ENCODE measurements at regions not wholly inside any gene's neighbourhood (a gene's known extent, or its start where the extent isn't known, plus 50 kb on each side); places are given as distances from the start of the nearest gene placed in this dataset.

DNA sequence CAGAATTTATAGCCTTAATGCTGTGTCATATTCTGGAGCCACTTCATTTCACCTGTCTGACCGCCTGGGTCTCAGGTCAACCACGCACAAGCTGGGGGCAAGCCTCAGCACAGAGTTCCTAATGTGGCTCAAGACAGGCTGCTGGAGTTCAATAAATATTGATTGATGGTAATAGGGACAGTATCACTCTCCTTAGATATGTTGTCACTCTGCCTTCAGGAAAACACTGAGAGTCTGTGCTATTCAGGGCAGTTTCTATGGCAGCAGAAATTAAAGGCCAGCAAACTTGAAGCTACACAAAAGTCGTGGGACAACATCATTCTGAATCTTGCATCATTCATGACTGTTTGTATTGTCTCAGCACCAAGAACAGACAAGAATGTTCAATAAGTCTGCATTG, 696.1 kb downstream of the METTL4 start:
- TF ChIP-seq, protein P1, sequence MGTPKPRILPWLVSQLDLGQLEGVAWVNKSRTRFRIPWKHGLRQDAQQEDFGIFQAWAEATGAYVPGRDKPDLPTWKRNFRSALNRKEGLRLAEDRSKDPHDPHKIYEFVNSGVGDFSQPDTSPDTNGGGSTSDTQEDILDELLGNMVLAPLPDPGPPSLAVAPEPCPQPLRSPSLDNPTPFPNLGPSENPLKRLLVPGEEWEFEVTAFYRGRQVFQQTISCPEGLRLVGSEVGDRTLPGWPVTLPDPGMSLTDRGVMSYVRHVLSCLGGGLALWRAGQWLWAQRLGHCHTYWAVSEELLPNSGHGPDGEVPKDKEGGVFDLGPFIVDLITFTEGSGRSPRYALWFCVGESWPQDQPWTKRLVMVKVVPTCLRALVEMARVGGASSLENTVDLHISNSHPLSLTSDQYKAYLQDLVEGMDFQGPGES (IDR thresholded peaks at IDR 0.05; ENCODE audit: low read depth, low read length), result no peak
- TF ChIP-seq POLR2AphosphoS5 (IDR thresholded peaks at IDR 0.05; ENCODE audit: low read depth, low read length), result no peak
- no peak for TF ChIP-seq CTCF (IDR thresholded peaks at IDR 0.05)
- TF ChIP-seq RCOR1 (IDR thresholded peaks at IDR 0.05; ENCODE audit: low read length), result no peak
- TF ChIP-seq YY1 (IDR thresholded peaks at IDR 0.05; ENCODE audit: low read depth), result no peak
- TF ChIP-seq, protein P2, sequence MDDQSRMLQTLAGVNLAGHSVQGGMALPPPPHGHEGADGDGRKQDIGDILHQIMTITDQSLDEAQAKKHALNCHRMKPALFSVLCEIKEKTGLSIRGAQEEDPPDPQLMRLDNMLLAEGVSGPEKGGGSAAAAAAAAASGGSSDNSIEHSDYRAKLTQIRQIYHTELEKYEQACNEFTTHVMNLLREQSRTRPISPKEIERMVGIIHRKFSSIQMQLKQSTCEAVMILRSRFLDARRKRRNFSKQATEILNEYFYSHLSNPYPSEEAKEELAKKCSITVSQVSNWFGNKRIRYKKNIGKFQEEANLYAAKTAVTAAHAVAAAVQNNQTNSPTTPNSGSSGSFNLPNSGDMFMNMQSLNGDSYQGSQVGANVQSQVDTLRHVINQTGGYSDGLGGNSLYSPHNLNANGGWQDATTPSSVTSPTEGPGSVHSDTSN (IDR thresholded peaks at IDR 0.05), result no peak
- no peak for TF ChIP-seq GATA2 (CRISPR knock-in tag; IDR thresholded peaks at IDR 0.05)
- no peak for TF ChIP-seq EZH2phosphoT487 (IDR thresholded peaks at IDR 0.05; ENCODE audit: borderline replicate concordance, low read depth)
- no peak for TF ChIP-seq MXI1 (IDR thresholded peaks at IDR 0.05; ENCODE audit: low read depth, low read length)
- no peak for TF ChIP-seq EP300 (IDR thresholded peaks at IDR 0.05; ENCODE audit: borderline replicate concordance in 1 of 2, low read depth in 1 of 2, low read length in 1 of 2)
- no peak for TF ChIP-seq RAD21 (IDR thresholded peaks at IDR 0.05; ENCODE audit: low read length)
- no peak for TF ChIP-seq RXRA (IDR thresholded peaks at IDR 0.05; ENCODE audit: borderline replicate concordance, low read depth)
- no peak for TF ChIP-seq GABPA (IDR thresholded peaks at IDR 0.05; ENCODE audit: low read depth)
- TF ChIP-seq REST (IDR thresholded peaks at IDR 0.05; ENCODE audit: low read depth, low read length), result no peak

Measured in SK-N-SH (cell line).